ENCODE measurements at regions not wholly inside any gene's neighbourhood (a gene's known extent, or its start where the extent isn't known, plus 50 kb on each side); places are given as distances from the start of the nearest gene placed in this dataset.

DNA sequence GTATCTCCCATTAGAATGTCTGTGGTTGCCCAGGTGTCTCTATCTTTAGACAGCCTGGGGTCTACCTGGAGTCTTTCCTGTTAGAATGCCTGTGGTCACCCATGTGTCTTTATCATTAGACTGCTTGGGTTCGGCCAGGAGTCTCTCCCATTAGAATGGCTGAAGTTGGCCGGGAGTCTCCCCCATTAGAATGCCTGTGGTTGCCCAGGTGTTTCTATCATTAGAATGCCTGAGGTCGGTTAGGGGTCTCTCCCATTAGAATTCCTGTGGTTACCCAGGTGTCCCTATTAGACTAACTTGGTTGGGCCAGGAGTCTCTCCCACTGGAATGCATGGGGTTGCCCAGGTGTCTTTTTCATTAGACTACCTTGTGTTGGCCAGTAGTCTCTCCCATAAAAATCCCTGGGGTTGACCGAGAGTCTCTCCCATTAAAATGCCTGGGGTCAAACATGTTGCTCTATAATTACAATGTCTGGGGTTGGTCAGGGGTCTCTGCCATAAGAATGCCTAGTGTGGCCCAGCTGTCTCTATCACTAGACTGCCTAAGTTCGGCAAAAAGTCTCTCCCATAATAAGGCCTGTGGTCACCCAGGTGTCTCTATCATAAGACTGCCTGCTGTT lies 1448.7 kb downstream of the UQCRFS1 start:
- no peak for TF ChIP-seq POLR2A (IDR thresholded peaks at IDR 0.05)
- TF ChIP-seq, protein P1, sequence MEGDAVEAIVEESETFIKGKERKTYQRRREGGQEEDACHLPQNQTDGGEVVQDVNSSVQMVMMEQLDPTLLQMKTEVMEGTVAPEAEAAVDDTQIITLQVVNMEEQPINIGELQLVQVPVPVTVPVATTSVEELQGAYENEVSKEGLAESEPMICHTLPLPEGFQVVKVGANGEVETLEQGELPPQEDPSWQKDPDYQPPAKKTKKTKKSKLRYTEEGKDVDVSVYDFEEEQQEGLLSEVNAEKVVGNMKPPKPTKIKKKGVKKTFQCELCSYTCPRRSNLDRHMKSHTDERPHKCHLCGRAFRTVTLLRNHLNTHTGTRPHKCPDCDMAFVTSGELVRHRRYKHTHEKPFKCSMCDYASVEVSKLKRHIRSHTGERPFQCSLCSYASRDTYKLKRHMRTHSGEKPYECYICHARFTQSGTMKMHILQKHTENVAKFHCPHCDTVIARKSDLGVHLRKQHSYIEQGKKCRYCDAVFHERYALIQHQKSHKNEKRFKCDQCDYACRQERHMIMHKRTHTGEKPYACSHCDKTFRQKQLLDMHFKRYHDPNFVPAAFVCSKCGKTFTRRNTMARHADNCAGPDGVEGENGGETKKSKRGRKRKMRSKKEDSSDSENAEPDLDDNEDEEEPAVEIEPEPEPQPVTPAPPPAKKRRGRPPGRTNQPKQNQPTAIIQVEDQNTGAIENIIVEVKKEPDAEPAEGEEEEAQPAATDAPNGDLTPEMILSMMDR (IDR thresholded peaks at IDR 0.05), result no peak

Measured in heart left ventricle (tissue), 13 donors.